NCI-H1048 (cell line): ENCODE measurements at regions not wholly inside any gene's neighbourhood (a gene's known extent, or its start where the extent isn't known, plus 50 kb on each side); places are given as distances from the start of the nearest gene placed in this dataset.

Experiments used
- DNase-seq: peaks from one replicate; lab custom pipeline; 2025; lab: John Stamatoyannopoulos, UW

GRCh38 chr2:23330214-23330613 lies 54.8 kb upstream of the KLHL29 start:
- DNase-seq: no peak
